ENCODE measurements at regions not wholly inside any gene's neighbourhood (a gene's known extent, or its start where the extent isn't known, plus 50 kb on each side); places are given as distances from the start of the nearest gene placed in this dataset.

DNA sequence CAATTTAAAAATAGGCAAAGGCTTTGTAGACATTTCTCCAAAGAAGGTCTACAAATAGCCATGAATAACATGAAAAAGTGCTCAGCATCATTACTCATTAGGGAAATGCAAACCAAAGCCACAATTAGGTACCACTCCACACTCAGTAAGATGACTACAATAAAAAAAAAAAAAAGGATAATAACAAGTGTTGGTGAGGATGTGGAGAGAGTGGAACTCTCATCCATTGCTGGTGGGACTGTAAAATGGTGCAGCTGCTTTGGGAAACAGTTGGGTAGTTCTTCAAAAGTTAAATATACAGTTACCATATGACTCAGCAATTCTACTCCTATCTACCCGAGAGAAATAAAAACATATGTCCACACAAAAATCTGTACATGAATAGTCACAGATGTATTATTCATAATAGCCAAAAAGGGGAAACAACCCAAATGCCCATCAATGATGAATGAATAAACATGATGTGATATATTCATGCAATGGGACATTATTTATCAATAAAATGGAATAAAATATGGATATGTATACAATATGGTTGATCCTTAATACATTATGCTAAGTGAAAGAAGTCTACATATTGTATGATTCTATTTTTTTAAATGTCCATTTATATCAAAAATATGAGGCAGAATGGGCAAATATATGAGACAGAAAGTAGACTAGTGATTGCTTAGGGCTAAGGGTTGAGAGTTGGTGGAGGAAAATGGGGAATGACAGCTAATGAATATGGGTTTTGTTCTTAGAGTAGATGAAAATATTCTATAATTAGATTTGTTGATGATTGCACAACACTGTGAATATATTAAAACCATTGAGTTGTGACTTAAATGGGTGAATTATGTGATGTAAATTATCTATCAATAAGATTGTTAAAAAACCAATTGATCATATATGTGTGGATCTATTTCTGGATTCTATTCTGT lies 66.1 kb upstream of the SMAD3 start:
- DNase-seq (ENCODE audit: low read depth) = no peak

DNA sequence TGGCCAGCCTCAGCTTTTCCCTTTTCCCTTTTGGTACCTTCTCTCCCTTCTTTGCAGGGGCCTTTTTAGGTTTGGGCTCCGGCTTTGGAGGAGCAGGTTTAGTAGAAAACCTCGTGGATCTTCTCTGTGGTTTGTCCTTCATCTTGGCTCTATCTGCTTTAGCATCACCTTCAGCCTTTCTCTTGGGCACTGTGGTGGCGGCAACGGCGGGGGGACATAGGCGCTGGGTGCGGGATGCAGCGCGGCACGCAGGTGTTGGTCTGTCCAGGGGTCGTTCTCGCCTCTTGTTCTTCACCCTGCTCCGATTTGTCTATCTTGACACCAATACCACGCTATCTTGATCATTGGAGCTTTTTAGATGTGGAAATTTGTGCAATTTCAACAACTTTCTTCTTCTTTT lies 64.5 kb upstream of the SMAD3 start:
- no peak for DNase-seq (ENCODE audit: low read depth)

DNA sequence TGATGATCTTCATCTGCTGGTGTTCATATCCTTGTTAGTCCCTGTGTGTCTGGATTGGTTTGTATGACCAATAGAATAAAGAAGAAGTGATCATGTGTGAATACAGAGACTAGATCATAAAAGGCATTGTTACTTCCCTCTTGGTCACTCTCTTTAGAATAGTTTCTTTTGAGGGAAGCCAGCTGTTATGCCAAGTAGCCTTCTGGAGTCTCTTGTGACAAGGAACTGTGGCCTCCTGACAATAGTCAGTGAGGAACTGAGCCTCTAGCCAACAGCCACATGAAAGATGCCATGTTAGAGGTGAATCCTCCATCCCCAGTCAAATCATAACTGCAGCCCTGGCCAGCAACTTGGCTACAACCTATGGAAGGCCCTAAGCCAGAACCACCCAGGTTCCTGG lies 63.0 kb upstream of the SMAD3 start:
- no peak for DNase-seq (ENCODE audit: low read depth)

DNA sequence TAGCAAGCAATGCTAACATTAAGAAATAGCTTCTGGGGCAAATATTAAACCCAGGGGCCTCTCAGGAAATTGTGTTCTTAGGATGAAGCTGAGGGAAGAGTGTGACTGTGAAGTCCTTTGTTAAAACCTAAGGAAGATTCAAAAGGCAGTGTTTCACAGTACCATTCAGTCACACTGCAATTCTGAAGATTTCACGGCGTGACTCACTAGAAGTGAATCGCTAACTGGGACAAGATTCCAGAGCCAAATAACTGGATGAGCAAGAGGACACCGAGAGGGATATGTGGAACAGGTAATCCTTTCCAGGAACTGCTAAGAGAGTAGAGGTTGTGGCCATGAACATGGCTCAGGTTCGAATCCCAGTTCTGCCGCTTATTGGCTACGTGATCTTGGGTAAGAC lies 61.8 kb upstream of the SMAD3 start:
- DNase-seq (ENCODE audit: low read depth) = peak; percentile 68

DNA sequence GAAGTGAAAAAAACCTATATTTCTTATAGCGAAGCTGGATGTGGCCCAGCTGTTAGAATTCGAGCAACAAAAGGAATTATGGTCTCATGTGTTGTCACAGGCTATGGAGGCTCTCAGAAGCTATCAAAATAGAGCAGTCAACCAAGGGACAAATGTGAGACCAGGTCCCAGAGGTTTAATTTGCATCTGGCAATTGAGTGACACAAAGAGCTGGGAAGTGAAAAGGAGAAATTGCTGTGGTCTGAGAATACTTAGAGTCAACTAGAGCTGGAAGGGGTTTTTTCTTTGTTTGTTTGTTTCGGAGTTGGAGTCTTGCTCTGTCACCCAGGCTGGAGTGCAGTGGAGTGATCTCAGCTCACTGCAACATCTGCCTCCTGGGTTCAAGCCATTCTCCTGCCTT lies 61.3 kb upstream of the SMAD3 start:
- no peak for DNase-seq (ENCODE audit: low read depth)

DNA sequence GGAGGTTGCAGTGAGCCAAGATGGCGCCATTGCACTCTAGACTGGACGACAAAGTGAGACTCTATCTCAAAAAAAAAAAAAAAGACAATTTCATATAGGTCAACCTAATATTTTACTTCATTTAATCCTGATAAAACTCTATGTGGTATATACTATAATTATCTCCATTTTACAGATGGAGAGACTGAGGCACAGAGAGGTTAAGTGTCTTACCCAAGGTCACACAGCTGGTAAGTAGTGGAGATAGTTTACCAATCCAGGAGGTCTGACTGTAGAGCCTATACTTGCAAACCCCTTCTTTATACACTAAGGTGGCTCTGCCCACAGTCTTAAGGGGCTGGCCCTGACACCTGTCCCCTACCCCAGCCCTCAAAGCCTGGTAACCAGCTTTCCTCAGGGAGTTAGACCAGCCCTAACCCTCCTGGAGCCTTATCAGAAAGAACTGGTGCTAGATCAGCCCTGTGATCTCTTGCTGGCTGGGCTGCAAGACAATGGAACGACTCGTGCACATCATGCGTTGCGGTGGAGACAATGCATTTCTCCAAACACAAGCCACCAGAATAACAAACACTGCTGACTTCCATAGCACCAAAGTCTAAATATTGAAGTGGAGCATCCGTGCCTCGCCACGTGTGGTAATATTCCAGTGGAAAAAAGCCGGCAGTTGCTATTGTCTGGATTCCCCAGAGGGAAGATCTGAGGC lies 60.0 kb upstream of the SMAD3 start:
- no peak for DNase-seq (ENCODE audit: low read depth)

DNA sequence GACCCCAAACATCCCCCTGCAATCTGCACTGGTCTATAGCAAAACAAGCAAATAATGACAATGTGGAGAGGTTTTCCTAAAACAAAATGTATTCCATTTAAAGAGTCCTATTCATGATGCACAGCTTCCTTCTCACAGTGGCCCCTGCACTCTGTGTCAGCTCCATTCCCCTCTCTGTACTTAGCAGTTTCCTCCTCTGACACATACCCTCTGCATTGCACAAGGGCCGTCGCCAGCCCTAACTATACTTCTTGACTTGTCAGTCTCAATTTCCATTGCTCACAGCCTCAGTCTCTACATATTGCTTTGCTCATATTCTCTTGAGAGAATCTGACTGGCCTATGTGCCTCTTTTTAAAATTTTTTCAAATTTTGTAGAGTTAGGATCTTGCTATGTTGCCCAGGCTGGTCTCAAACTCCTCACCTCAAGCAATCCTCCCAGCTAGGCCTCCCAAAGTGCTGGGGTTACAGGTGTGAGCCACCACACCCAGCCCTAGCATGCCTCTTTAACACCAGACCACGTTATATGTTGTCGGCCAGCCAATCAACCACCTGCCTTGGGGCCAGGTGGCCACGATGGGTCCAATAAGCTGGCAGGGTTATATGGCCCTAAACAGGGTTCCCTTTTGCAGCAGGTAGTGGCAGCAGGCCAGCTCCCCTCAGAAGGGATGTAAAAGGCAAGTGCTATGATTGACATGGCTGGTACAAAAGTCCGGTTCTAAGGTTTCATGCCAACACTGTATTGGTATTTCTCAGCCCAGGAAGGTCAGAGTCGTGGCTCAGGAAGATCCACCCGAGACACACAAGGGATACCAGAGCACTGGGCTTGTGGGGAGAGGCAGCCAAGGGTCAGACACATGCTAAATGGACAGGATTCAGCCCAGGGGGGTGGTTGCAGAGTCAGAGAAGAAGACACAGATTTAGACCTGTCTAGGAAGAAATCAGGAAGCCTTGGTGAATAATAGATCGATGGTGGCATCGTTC lies 59.0 kb upstream of the SMAD3 start:
- no peak for DNase-seq (ENCODE audit: low read depth)

DNA sequence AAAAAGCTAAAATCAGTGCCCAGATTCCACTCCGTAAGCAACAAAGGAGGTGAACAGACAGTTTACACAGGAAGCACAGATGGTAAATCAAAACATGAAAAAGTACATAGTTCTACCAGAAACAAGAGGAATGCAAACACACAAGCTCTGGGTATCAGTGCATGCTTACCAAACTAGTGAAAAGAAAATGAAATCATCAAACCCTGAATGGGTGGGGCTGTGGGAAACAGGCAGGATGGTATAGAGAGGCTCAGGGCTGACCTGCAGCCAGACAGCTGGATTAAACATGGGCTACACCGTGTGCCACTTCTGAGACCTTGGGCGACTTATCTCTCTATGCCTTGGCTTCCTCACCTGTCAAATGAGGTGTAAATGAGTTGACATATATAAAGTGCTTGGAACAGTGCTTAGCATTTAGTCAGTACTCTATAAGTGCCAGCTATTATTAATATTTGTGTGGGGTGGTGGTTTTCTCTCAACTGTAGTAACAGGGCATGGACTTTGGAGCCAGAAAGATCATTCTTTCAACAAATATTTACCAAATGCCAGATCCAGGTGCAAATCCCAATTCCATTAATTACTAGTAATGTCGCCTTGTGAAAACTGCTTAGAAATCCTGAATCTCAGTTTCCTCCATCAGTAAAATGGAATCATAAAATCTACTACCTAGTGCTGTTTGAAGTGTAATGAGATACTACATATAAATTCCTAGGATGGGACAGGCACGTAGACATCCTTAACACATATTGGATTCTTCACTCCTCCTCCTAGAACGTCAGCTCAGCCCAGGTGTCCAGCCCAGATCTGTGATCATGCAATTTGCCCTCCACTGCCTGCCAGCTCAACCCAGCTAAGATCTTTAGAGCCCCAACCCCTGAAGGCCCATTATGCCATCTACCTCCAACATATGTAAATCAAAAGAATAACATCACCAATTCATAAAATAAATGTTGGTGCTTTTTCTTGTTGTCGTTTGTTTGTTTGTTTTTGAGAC lies 55.5 kb upstream of the SMAD3 start:
- DNase-seq (ENCODE audit: low read depth) = no peak

DNA sequence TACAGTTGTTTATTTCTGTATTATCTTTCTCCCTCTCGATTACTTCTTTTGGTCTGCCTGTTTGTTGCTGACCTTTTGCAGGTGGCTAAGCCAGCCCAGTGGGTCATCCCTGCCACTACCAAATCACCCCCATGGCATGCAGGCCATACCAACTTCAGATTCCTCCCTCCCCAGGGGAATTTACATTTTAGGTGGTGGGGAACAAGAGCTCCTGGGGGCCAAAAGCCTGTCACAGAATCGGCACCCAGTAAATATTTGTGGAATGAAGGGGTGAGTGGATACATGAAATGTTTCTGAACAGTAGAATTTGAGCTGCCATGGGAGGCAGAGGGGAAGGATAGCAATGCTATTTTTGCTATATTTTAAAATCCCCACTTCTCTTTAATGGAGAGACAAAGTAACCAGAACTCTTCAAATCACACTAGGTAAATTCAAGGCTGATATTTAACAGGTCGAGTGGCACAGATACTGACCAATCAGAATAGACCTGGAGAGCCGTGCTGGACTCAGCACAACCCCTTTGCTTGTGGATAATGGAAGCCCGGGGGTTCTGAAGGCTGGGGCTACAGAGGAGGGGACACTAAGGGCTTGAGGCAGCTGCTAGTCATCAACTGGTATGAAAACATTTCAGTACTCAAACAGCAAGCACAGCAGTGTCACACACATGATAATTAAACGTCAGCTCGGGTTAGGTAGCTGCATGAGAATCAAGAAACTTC lies 54.3 kb upstream of the SMAD3 start:
- DNase-seq (ENCODE audit: low read depth) = no peak

DNA sequence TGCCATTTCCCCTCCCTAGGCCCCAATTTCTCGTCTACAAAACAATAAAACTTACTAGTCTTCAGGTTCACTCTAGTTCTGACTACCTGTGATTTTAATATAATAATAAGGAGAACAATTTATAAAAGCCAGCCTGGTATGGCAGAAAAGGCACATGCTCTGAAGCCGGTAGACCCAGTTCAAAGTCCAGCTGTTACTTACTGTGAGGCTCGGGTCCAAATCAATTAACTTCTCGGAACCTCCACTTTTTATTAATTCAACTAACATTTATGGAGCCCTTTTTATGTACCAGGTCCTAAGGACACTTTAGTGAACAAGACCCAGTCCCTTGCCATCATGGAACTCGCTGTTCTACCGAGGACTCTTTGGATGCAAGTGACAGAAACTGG lies 53.8 kb upstream of the SMAD3 start:
- no peak for DNase-seq (ENCODE audit: low read depth)

DNA sequence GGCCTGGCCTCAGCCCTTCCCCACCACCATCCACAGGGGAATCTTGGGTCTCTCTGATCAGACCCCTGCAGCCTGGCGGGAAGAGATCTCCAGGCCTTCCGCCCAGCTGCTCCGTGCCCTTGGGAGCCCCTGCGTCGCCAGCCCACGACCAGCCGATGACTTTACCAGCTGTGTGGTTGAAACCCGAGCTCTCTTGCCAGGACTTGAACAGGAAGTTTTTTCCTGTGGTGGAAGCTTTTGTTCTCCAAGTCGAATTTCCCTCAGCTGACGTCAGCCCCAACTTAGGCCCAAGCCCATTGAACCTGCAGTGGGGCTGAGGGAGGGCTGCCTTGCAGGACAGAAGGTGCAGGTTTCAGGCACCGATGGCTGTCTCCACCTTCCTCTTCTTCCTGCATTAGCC lies 51.7 kb upstream of the SMAD3 start:
- peak; percentile 82 for DNase-seq (ENCODE audit: low read depth)

All from RPMI7951 (cell line).